GM20000 (cell line): ENCODE measurements at regions not wholly inside any gene's neighbourhood (a gene's known extent, or its start where the extent isn't known, plus 50 kb on each side); places are given as distances from the start of the nearest gene placed in this dataset.
"Not testable (repeated sequence)": the region's sequence is repeated elsewhere in the genome, so short reads cannot be mapped to it uniquely, and the experiment has no call there.

Source experiments
- DNase-seq: peaks from one replicate; pipeline ENCODE4 v3.0.0; 2012; ENCODE audit warnings: low spot score
- CTCF ChIP-seq: IDR thresholded peaks from 2 replicates; pipeline ENCODE4 v1.5.1; 2012; ENCODE audit warnings: mild to moderate bottlenecking, control low read depth; ENCODE audit errors: extremely low read depth, missing control alignments

- no peak for DNase-seq
- TF ChIP-seq CTCF = no peak
Measured at GRCh38 chr2:199552141-199552540, 94.4 kb upstream of the SATB2 start.

- TF ChIP-seq CTCF = no peak
- DNase-seq = no peak
Measured at GRCh38 chr2:199543606-199544172, 86.0 kb upstream of the SATB2 start.

GRCh38 chr2:199535445-199536177 lies 77.9 kb upstream of the SATB2 start:
- TF ChIP-seq CTCF = no peak
- DNase-seq = no peak

- DNase-seq = not testable (repeated sequence)
Measured at GRCh38 chr2:199533873-199534272, 76.1 kb upstream of the SATB2 start.

GRCh38 chr2:199527071-199527470 lies 69.3 kb upstream of the SATB2 start:
- no peak for TF ChIP-seq CTCF
- DNase-seq = no peak

- TF ChIP-seq CTCF = no peak
- DNase-seq = no peak
Measured at GRCh38 chr2:199524689-199525574, 67.2 kb upstream of the SATB2 start.

GRCh38 chr2:199509403-199509802 lies 51.7 kb upstream of the SATB2 start:
- no peak for DNase-seq
- no peak for TF ChIP-seq CTCF
